ENCODE measurements at regions not wholly inside any gene's neighbourhood (a gene's known extent, or its start where the extent isn't known, plus 50 kb on each side); places are given as distances from the start of the nearest gene placed in this dataset.

GRCh38 chr18:44231936-44232335 is 448.8 kb upstream of the SETBP1 start:
- TF ChIP-seq TAF1 (IDR thresholded peaks at IDR 0.05; ENCODE audit: borderline replicate concordance, insufficient read depth, low read length) (no peak), POLR2AphosphoS5 (IDR thresholded peaks at IDR 0.05; ENCODE audit: low read depth, low read length) (no peak), FOXP2 (optimal IDR thresholded peaks at IDR 0.05; ENCODE audit: borderline replicate concordance, extremely low read depth, extremely low read length, insufficient read depth) (no peak), REST (IDR thresholded peaks at IDR 0.05; ENCODE audit: insufficient read depth in 1 of 2, low read depth in 2 of 2, low read length in 2 of 2) (no peak), SIN3A (IDR thresholded peaks at IDR 0.05; ENCODE audit: borderline replicate concordance, insufficient read depth, low read length) (no peak)

GRCh38 chr18:44232500-44232899 is 448.2 kb upstream of the SETBP1 start:
- TF ChIP-seq POLR2AphosphoS5 (IDR thresholded peaks at IDR 0.05; ENCODE audit: low read depth, low read length) (no peak), SIN3A (IDR thresholded peaks at IDR 0.05; ENCODE audit: borderline replicate concordance, insufficient read depth, low read length) (no peak), TAF1 (IDR thresholded peaks at IDR 0.05; ENCODE audit: borderline replicate concordance, insufficient read depth, low read length) (no peak), FOXP2 (optimal IDR thresholded peaks at IDR 0.05; ENCODE audit: borderline replicate concordance, extremely low read depth, extremely low read length, insufficient read depth) (no peak), REST (IDR thresholded peaks at IDR 0.05; ENCODE audit: insufficient read depth in 1 of 2, low read depth in 2 of 2, low read length in 2 of 2) (no peak)

- TF ChIP-seq FOXP2 (optimal IDR thresholded peaks at IDR 0.05; ENCODE audit: borderline replicate concordance, extremely low read depth, extremely low read length, insufficient read depth) (no peak), POLR2AphosphoS5 (IDR thresholded peaks at IDR 0.05; ENCODE audit: low read depth, low read length) (no peak), REST (IDR thresholded peaks at IDR 0.05; ENCODE audit: insufficient read depth in 1 of 2, low read depth in 2 of 2, low read length in 2 of 2) (no peak), TAF1 (IDR thresholded peaks at IDR 0.05; ENCODE audit: borderline replicate concordance, insufficient read depth, low read length) (no peak)
These were observed 442.2 kb upstream of the SETBP1 start for GRCh38 chr18:44238454-44238853.

GRCh38 chr18:44238911-44239310 is 441.8 kb upstream of the SETBP1 start:
- no peak for TF ChIP-seq SIN3A (IDR thresholded peaks at IDR 0.05; ENCODE audit: borderline replicate concordance, insufficient read depth, low read length)
- no peak for TF ChIP-seq POLR2AphosphoS5 (IDR thresholded peaks at IDR 0.05; ENCODE audit: low read depth, low read length)
- no peak for TF ChIP-seq FOXP2 (optimal IDR thresholded peaks at IDR 0.05; ENCODE audit: borderline replicate concordance, extremely low read depth, extremely low read length, insufficient read depth)
- no peak for TF ChIP-seq TAF1 (IDR thresholded peaks at IDR 0.05; ENCODE audit: borderline replicate concordance, insufficient read depth, low read length)
- TF ChIP-seq REST (IDR thresholded peaks at IDR 0.05; ENCODE audit: insufficient read depth in 1 of 2, low read depth in 2 of 2, low read length in 2 of 2), result no peak

GRCh38 chr18:44241020-44241419 is 439.7 kb upstream of the SETBP1 start:
- TF ChIP-seq FOXP2 (optimal IDR thresholded peaks at IDR 0.05; ENCODE audit: borderline replicate concordance, extremely low read depth, extremely low read length, insufficient read depth), result no peak
- TF ChIP-seq REST (IDR thresholded peaks at IDR 0.05; ENCODE audit: insufficient read depth in 1 of 2, low read depth in 2 of 2, low read length in 2 of 2), result no peak
- no peak for TF ChIP-seq SIN3A (IDR thresholded peaks at IDR 0.05; ENCODE audit: borderline replicate concordance, insufficient read depth, low read length)
- no peak for TF ChIP-seq POLR2AphosphoS5 (IDR thresholded peaks at IDR 0.05; ENCODE audit: low read depth, low read length)
- TF ChIP-seq TAF1 (IDR thresholded peaks at IDR 0.05; ENCODE audit: borderline replicate concordance, insufficient read depth, low read length), result no peak

Measured in PFSK-1 (cell line).